HG02938 (cell line): ENCODE measurements at regions not wholly inside any gene's neighbourhood (a gene's known extent, or its start where the extent isn't known, plus 50 kb on each side); places are given as distances from the start of the nearest gene placed in this dataset.

Experiments
- ATAC-seq: cut with Tn5 transposase; IDR thresholded peaks from one replicate; pipeline ENCODE4 v1.9.1; 2021; ENCODE audit warnings: mild to moderate bottlenecking, moderate library complexity; ENCODE audit not compliant: unreplicated experiment

- no peak for ATAC-seq
Measured at GRCh38 chr11:81071606-81072005, 1630.8 kb upstream of the TENM4 start.

- ATAC-seq: no peak
Measured at GRCh38 chr11:81070948-81071347, 1630.1 kb upstream of the TENM4 start.

GRCh38 chr11:81059356-81059755 is 1618.5 kb upstream of the TENM4 start:
- ATAC-seq: no peak

- no peak for ATAC-seq
Measured at GRCh38 chr11:81052344-81053158, 1611.7 kb upstream of the TENM4 start.

GRCh38 chr11:81039916-81040524 is 1599.2 kb upstream of the TENM4 start:
- no peak for ATAC-seq

- no peak for ATAC-seq
Measured at GRCh38 chr11:81036168-81036870, 1595.5 kb upstream of the TENM4 start.

- ATAC-seq: no peak
Measured at GRCh38 chr11:81033779-81034540, 1593.1 kb upstream of the TENM4 start.

GRCh38 chr11:81032906-81033305 is 1592.1 kb upstream of the TENM4 start:
- no peak for ATAC-seq

GRCh38 chr11:81030186-81030585 is 1589.4 kb upstream of the TENM4 start:
- no peak for ATAC-seq

GRCh38 chr11:81026032-81026431 is 1585.2 kb upstream of the TENM4 start:
- ATAC-seq: no peak

- ATAC-seq: no peak
Measured at GRCh38 chr11:81022057-81022456, 1581.2 kb upstream of the TENM4 start.

GRCh38 chr11:81010631-81011030 is 1569.8 kb upstream of the TENM4 start:
- ATAC-seq: no peak

- ATAC-seq: no peak
Measured at GRCh38 chr11:81007046-81007445, 1566.2 kb upstream of the TENM4 start.

GRCh38 chr11:81005595-81005994 is 1564.8 kb upstream of the TENM4 start:
- peak; percentile 85 for ATAC-seq

GRCh38 chr11:81004576-81004975 is 1563.7 kb upstream of the TENM4 start:
- no peak for ATAC-seq

GRCh38 chr11:81002374-81002773 is 1561.5 kb upstream of the TENM4 start:
- no peak for ATAC-seq

- no peak for ATAC-seq
Measured at GRCh38 chr11:81000735-81001134, 1559.9 kb upstream of the TENM4 start.

- ATAC-seq: no peak
Measured at GRCh38 chr11:81000334-81000733, 1559.5 kb upstream of the TENM4 start.

GRCh38 chr11:80995523-80995922 is 1554.7 kb upstream of the TENM4 start:
- no peak for ATAC-seq

- ATAC-seq: no peak
Measured at GRCh38 chr11:80993536-80993935, 1552.7 kb upstream of the TENM4 start.

GRCh38 chr11:80990885-80991284 is 1550.1 kb upstream of the TENM4 start:
- ATAC-seq: no peak
